ENCODE measurements at regions not wholly inside any gene's neighbourhood (a gene's known extent, or its start where the extent isn't known, plus 50 kb on each side); places are given as distances from the start of the nearest gene placed in this dataset.

- TF ChIP-seq, protein P1, sequence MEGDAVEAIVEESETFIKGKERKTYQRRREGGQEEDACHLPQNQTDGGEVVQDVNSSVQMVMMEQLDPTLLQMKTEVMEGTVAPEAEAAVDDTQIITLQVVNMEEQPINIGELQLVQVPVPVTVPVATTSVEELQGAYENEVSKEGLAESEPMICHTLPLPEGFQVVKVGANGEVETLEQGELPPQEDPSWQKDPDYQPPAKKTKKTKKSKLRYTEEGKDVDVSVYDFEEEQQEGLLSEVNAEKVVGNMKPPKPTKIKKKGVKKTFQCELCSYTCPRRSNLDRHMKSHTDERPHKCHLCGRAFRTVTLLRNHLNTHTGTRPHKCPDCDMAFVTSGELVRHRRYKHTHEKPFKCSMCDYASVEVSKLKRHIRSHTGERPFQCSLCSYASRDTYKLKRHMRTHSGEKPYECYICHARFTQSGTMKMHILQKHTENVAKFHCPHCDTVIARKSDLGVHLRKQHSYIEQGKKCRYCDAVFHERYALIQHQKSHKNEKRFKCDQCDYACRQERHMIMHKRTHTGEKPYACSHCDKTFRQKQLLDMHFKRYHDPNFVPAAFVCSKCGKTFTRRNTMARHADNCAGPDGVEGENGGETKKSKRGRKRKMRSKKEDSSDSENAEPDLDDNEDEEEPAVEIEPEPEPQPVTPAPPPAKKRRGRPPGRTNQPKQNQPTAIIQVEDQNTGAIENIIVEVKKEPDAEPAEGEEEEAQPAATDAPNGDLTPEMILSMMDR (IDR thresholded peaks at IDR 0.05) = no peak
- no peak for TF ChIP-seq USF2 (IDR thresholded peaks at IDR 0.05; ENCODE audit: borderline replicate concordance, low read depth, low read length)
- no peak for TF ChIP-seq EP300 (IDR thresholded peaks at IDR 0.05; ENCODE audit: borderline replicate concordance in 1 of 2, low read depth in 1 of 2, low read length in 1 of 2)
- TF ChIP-seq REST (IDR thresholded peaks at IDR 0.05; ENCODE audit: low read depth, low read length) = no peak
- no peak for TF ChIP-seq RCOR1 (IDR thresholded peaks at IDR 0.05; ENCODE audit: low read length)
Measured at GRCh38 chr10:78332657-78333056, 299.0 kb downstream of the RPS24 start.
